Psoas muscle (tissue), 7 donors: ENCODE measurements at regions not wholly inside any gene's neighbourhood (a gene's known extent, or its start where the extent isn't known, plus 50 kb on each side); places are given as distances from the start of the nearest gene placed in this dataset.

Source experiments
- ATAC-seq, 4 donors: fragments of 200-7000 bp; cut with Tn5 transposase; one replicate each; pipeline ENCODE4 v1.9.1; 2020; ENCODE audit warnings: moderate library complexity in 3 of 4, mild to moderate bottlenecking in 2 of 4
- DNase-seq, 2 donors: peaks; one replicate each; pipeline ENCODE4 v3.0.0-alpha.2; 2020
- H3K27ac ChIP-seq: fragments of 200-600 bp; one replicate; pipeline ENCODE4 v1.8.0; 2022
- H3K27me3 ChIP-seq, 3 donors: fragments of 200-600 bp in 1 of 3; one replicate each; pipeline versions ENCODE4 v1.6.1 to v1.8.0; 2013 to 2022; ENCODE audit warnings: low read length in 2 of 3, mild to moderate bottlenecking in 2 of 3, moderate library complexity in 1 of 3; ENCODE audit not compliant: insufficient read depth in 3 of 3
- H3K36me3 ChIP-seq, 2 donors: fragments of 200-600 bp in 1 of 2; one replicate each; pipeline versions ENCODE4 v1.6.1 to v1.8.0; 2013 to 2022; ENCODE audit warnings: low read depth in 1 of 2, mild to moderate bottlenecking in 1 of 2, moderate library complexity in 1 of 2; ENCODE audit not compliant: insufficient read depth in 1 of 2
- H3K4me1 ChIP-seq: fragments of 200-600 bp; one replicate; pipeline ENCODE4 v1.8.0; 2022
- H3K4me3 ChIP-seq: fragments of 200-600 bp; one replicate; pipeline ENCODE4 v1.8.0; 2022; ENCODE audit warnings: mild to moderate bottlenecking
- H3K9me3 ChIP-seq: fragments of 200-600 bp; one replicate; pipeline ENCODE4 v1.8.0; 2022
- CTCF ChIP-seq: fragments of 200-600 bp; IDR thresholded peaks from one replicate; pipeline ENCODE4 v1.8.0; 2022; ENCODE audit warnings: antibody characterized with exemption
- WGBS, 3 donors: extraction: QIAGEN DNeasy Blood & Tissue Kit; methylation state at CpG; one replicate each; pipeline versions ENCODE4 v1.1.6 to v1.1.7; 2013; 5-methylcytosine and 5-hydroxymethylcytosine counted together
- intact Hi-C, 2 donors: fragments of 100-400 bp; cut with DNase I; formaldehyde crosslinking; loops; one replicate each; pipeline versions ENCODE4 v1.11.0 to v1.14.2; 2022
- donor health status: healthy with polysubstance abuse.
- donor health status: DM: no; HTN: no; CAD: no; lungs with moderate emphysema.
- donor health status: Bipolar disorder and iron deficiency.
- donor health status: healthy.
- donor health status: DM: yes; HTN: yes; CAD: no.
- donor health status: DM: no; HTN: no; CAD: no.
- donor health status: DM: yes; HTN: yes; CAD: no.

GRCh38 chr7:94856643-94857042, 50.8 kb upstream of the PPP1R9A start:
- H3K4me3 ChIP-seq, result no peak overlapping the region
- no peak overlapping the region for H3K27ac ChIP-seq
- H3K27me3 ChIP-seq, result no peaks in the 10 kb centered on the region
- DNase-seq, result no peak
- TF ChIP-seq CTCF, result no peak
- intact Hi-C loops, result no loop called here
- H3K36me3 ChIP-seq, result no peaks in the 10 kb centered on the region
- no peaks in the 10 kb centered on the region for H3K9me3 ChIP-seq
- H3K4me1 ChIP-seq, result no peaks in the 10 kb centered on the region
- WGBS, 3 donors, result 85 to 95% (median 91%) methylated on average over 1 of the region's 1 CpG
- no peak for ATAC-seq
